ENCODE measurements at regions not wholly inside any gene's neighbourhood (a gene's known extent, or its start where the extent isn't known, plus 50 kb on each side); places are given as distances from the start of the nearest gene placed in this dataset.
"Not testable (repeated sequence)": the region's sequence is repeated elsewhere in the genome, so short reads cannot be mapped to it uniquely, and the experiment has no call there.

GRCh38 chr5:17129093-17129849 is 88.2 kb upstream of the BASP1 start:
- DNase-seq: no peak

GRCh38 chr5:17130302-17130701 is 87.1 kb upstream of the BASP1 start:
- DNase-seq: not testable (repeated sequence)

DNA sequence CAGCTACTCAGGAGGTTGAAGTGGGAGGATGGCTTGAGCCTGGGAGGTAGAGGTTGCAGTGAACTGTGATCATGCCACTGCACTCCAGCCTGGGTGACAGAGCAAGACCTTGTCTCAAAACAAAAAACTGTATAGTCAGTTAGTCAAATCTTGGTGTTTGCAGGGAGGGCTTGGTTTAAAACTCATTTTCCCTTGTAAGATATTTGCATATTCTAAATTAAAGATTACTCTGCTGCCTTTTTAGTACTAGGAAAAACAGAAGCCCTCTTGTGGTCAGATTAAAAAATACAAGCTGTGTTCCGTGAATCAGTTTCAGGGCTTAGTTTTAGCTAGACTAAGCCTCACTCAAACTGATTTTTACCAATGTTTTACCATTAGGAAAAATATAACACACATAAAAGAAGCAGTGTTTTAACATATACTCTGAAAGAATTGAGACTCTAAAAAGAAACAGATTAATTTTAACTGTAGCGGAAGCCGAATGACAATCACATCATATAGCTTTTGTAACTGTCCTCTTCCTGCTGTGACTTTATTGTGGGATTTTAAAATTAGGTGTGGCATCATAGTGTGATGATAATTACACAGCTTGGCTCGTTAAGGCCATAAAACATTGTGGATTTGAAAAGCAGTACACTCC is 84.9 kb upstream of the BASP1 start:
- no peak for DNase-seq

DNA sequence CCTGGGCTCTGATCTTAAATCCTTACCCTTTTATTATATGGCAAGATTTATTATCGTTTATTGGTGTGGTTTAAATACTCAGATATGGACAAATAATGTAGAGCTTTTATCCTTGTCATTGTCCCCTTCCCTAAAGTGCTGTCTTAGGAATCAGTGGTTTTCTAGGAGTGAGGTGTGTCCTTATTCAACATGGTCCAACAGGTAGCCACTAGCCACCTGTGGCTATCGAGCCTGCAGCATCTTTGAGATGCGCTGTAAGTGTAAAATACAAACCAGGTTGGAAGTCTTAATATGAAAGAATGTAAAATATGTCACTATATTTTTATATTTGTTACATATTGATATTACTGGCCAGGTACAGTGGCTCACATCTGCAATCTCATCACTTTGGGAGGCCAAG is 82.4 kb upstream of the BASP1 start:
- DNase-seq: no peak

- DNase-seq: no peak
Measured at GRCh38 chr5:17143335-17143734, 74.1 kb upstream of the BASP1 start.

DNA sequence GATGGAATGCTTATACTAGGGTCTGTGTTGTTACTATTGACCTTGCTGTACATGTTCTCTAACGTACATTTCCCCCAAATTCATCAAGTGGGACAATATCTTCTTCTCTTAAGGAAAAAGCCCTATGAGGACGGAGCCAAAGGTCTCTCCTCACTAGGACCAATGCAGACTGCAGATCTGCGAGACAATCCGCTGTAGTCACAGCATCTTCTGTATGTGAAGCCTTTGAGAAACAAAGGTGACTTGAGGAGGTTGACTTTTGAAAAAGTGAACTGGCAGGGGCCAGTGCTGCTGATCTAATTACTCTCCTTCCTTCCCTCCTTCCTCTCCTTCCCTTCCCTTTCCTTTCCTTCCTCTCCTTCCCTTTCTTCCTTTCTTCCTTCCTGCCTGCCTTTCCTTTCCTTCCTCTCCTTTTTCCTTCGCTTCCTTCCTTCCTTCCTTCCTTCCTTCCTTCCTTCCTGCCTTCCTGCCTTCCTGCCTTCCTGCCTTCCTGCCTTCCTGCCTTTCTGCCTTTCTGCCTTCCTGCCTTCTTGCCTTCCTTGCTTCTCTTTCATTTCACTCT is 71.1 kb upstream of the BASP1 start:
- DNase-seq: no peak

- no peak for DNase-seq
Measured at GRCh38 chr5:17147170-17147569, 70.3 kb upstream of the BASP1 start.

DNA sequence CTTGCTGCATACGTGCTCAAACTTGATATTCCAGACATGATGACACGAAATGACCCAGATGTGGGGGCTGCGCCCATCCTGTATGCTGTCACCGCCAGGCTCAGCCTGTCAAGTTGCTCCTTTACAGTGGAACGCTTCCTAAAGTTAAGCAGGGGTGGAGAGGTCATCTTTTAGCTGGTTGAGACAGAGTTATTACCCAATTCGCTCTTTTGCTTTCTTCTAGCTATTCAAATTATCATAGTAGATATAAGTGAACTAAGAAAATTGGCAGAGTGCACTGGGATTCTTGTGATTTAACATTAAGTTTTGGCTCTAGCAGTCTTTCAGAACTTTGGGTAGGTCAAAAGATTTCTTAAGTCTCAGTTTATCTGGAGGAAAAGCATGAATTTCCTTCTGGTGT is 69.8 kb upstream of the BASP1 start:
- DNase-seq: no peak

GRCh38 chr5:17148481-17148880 is 69.0 kb upstream of the BASP1 start:
- no peak for DNase-seq

DNA sequence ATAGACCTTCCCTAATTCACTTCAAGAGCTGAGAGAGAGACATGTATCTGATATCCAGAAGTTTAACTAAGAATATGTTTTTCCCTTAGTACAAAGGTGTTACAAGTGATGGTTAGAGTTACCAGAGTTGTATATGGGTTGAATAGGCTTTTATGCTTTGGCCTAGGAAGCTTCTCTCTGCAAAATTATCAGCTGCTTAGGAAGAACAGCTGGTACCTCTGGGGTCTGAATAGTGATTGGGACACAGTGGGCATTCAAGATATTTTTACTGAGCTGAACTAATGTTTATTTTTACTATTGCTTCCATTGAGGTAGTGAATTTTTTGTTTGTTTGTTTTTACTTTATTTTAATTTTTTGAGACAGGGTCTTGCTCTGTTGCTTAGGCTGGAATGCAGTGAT is 67.6 kb upstream of the BASP1 start:
- no peak for DNase-seq

GRCh38 chr5:17150531-17150930 is 66.9 kb upstream of the BASP1 start:
- peak; percentile 30 for DNase-seq

DNA sequence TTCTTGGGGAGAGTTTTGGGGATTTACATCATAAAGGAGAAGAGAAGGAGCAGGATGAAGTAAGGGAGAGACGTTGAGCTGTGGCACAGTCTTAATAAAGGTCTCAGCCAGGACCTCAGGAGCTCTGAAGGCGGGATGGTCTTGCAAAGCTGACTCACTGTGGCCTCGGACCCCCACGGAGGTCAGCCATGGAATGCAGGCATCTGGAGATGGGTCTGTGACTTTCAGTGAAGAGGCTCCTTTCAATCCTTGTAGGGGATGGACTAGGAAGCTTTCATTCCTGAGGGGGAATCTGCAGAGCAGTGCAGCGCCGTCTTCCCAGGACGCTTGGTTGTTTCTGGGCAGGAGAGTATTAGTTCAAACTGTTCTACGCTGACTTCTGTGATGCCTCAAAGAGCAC is 65.7 kb upstream of the BASP1 start:
- no peak for DNase-seq

GRCh38 chr5:17154211-17154996 is 63.0 kb upstream of the BASP1 start:
- DNase-seq: no peak

- no peak for DNase-seq
Measured at GRCh38 chr5:17156463-17156862, 61.0 kb upstream of the BASP1 start.

- no peak for DNase-seq
Measured at GRCh38 chr5:17157294-17157693, 60.1 kb upstream of the BASP1 start.

GRCh38 chr5:17157916-17158529 is 59.4 kb upstream of the BASP1 start:
- DNase-seq: no peak

DNA sequence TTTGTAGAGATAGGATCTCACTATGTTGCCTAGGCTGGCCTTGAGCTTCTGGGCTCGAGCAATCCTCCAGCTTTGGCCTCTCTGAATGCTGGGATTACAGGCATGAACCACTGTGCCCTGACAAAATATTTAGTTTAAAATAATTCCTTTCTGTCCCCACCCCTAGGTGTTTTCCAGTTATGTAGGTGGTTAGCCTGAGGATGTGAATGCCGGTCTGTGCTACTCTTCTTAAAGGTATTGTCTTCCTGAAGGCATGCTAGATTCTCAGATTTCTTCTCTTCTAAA is 56.7 kb upstream of the BASP1 start:
- DNase-seq: no peak

DNA sequence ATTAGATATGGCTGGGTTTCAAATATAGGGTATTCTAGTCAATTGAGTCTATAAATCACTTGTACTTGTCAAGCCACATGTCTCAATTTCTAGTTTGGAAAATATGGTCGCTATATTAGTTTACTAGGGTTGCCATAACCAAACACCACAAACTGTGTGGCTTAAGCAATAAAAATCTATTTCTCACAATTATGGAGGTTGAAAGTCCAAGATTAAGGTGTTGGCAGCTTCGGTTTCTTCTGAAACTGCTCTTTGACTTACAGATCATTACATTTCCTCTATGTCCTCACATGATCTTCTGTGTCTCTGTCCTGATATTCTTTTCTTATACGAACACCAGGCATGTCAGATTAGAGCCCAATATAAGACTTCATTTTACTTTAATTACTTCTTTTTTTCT is 55.8 kb upstream of the BASP1 start:
- DNase-seq: no peak

- DNase-seq: no peak
Measured at GRCh38 chr5:17163221-17163620, 54.2 kb upstream of the BASP1 start.

- DNase-seq: no peak
Measured at GRCh38 chr5:17167171-17167891, 50.1 kb upstream of the BASP1 start.

Measured in hindlimb muscle (tissue), 1 donor.